ENCODE measurements at regions not wholly inside any gene's neighbourhood (a gene's known extent, or its start where the extent isn't known, plus 50 kb on each side); places are given as distances from the start of the nearest gene placed in this dataset.

GRCh38 chrX:30948051-30948450, 59.0 kb upstream of the TAB3 start:
- TF ChIP-seq POLR2A (IDR thresholded peaks at IDR 0.05) (no peak), CTCF (IDR thresholded peaks at IDR 0.05) (no peak), POLR2AphosphoS5 (IDR thresholded peaks at IDR 0.05) (no peak)
